ENCODE measurements at regions not wholly inside any gene's neighbourhood (a gene's known extent, or its start where the extent isn't known, plus 50 kb on each side); places are given as distances from the start of the nearest gene placed in this dataset.

GRCh38 chr14:84686550-84686949 is 843.4 kb upstream of the FLRT2 start:
- intact Hi-C loops (cut with micrococcal nuclease) = no loop called here

GRCh38 chr14:84688297-84689025 is 841.5 kb upstream of the FLRT2 start:
- intact Hi-C loops (cut with micrococcal nuclease) = no loop called here

- intact Hi-C loops (cut with micrococcal nuclease) = no loop called here
These were observed 835.8 kb upstream of the FLRT2 start for GRCh38 chr14:84694161-84694560.

GRCh38 chr14:84704601-84705000 is 825.3 kb upstream of the FLRT2 start:
- intact Hi-C loops (cut with micrococcal nuclease) = no loop called here

- intact Hi-C loops (cut with micrococcal nuclease) = no loop called here
These were observed 822.1 kb upstream of the FLRT2 start for GRCh38 chr14:84707830-84708229.

GRCh38 chr14:84708865-84709264 is 821.1 kb upstream of the FLRT2 start:
- intact Hi-C loops (cut with micrococcal nuclease) = no loop called here

GRCh38 chr14:84726471-84726870 is 803.5 kb upstream of the FLRT2 start:
- intact Hi-C loops (cut with micrococcal nuclease) = no loop called here

- intact Hi-C loops (cut with micrococcal nuclease) = no loop called here
These were observed 780.6 kb upstream of the FLRT2 start for GRCh38 chr14:84749191-84749955.

GRCh38 chr14:84750284-84750683 is 779.7 kb upstream of the FLRT2 start:
- intact Hi-C loops (cut with micrococcal nuclease) = no loop called here

GRCh38 chr14:84750763-84751554 is 779.0 kb upstream of the FLRT2 start:
- intact Hi-C loops (cut with micrococcal nuclease) = no loop called here

GRCh38 chr14:84751745-84752144 is 778.2 kb upstream of the FLRT2 start:
- intact Hi-C loops (cut with micrococcal nuclease) = no loop called here

GRCh38 chr14:84760489-84761126 is 769.3 kb upstream of the FLRT2 start:
- intact Hi-C loops (cut with micrococcal nuclease) = no loop called here

GRCh38 chr14:84767434-84767833 is 762.5 kb upstream of the FLRT2 start:
- intact Hi-C loops (cut with micrococcal nuclease) = no loop called here

GRCh38 chr14:84770030-84770429 is 759.9 kb upstream of the FLRT2 start:
- intact Hi-C loops (cut with micrococcal nuclease) = no loop called here

- intact Hi-C loops (cut with micrococcal nuclease) = no loop called here
These were observed 752.6 kb upstream of the FLRT2 start for GRCh38 chr14:84777356-84777755.

- intact Hi-C loops (cut with micrococcal nuclease) = no loop called here
These were observed 747.0 kb upstream of the FLRT2 start for GRCh38 chr14:84782902-84783301.

- intact Hi-C loops (cut with micrococcal nuclease) = no loop called here
These were observed 746.4 kb upstream of the FLRT2 start for GRCh38 chr14:84783511-84783910.

- intact Hi-C loops (cut with micrococcal nuclease) = no loop called here
These were observed 743.9 kb upstream of the FLRT2 start for GRCh38 chr14:84785996-84786395.

GRCh38 chr14:84789012-84789411 is 740.9 kb upstream of the FLRT2 start:
- intact Hi-C loops (cut with micrococcal nuclease) = no loop called here

- intact Hi-C loops (cut with micrococcal nuclease) = no loop called here
These were observed 737.1 kb upstream of the FLRT2 start for GRCh38 chr14:84792722-84793410.

- intact Hi-C loops (cut with micrococcal nuclease) = no loop called here
These were observed 732.6 kb upstream of the FLRT2 start for GRCh38 chr14:84797326-84797725.

Measured in T-helper 2 cell treated with Interferon-gamma antibody and Interleukin-4, amounts not matched to agents 100 ng/mL and 5 ng/mL, for 36 hours (primary cell).